GM13976 (cell line): ENCODE measurements at regions not wholly inside any gene's neighbourhood (a gene's known extent, or its start where the extent isn't known, plus 50 kb on each side); places are given as distances from the start of the nearest gene placed in this dataset.

Experiments used
- DNase-seq: peaks from one replicate; pipeline ENCODE4 v3.0.0; 2012; ENCODE audit warnings: low spot score
- in situ Hi-C: fragments of 300-500 bp; cut with MboI; formaldehyde crosslinking; loops from one replicate; pipeline ENCODE4 v1.12.0; 2022; ENCODE audit warnings: low sequenced_read_pairs, mixed read lengths, inconsistent platforms; ENCODE audit not compliant: unreplicated experiment
- TF ChIP-seq, protein P1 (sequence below): IDR thresholded peaks from 2 replicates; pipeline ENCODE4 v1.5.1; 2012; ENCODE audit warnings: borderline replicate concordance, mild to moderate bottlenecking; ENCODE audit not compliant: insufficient read depth; ENCODE audit errors: extremely low read depth, missing control alignments, control extremely low read depth

DNA sequence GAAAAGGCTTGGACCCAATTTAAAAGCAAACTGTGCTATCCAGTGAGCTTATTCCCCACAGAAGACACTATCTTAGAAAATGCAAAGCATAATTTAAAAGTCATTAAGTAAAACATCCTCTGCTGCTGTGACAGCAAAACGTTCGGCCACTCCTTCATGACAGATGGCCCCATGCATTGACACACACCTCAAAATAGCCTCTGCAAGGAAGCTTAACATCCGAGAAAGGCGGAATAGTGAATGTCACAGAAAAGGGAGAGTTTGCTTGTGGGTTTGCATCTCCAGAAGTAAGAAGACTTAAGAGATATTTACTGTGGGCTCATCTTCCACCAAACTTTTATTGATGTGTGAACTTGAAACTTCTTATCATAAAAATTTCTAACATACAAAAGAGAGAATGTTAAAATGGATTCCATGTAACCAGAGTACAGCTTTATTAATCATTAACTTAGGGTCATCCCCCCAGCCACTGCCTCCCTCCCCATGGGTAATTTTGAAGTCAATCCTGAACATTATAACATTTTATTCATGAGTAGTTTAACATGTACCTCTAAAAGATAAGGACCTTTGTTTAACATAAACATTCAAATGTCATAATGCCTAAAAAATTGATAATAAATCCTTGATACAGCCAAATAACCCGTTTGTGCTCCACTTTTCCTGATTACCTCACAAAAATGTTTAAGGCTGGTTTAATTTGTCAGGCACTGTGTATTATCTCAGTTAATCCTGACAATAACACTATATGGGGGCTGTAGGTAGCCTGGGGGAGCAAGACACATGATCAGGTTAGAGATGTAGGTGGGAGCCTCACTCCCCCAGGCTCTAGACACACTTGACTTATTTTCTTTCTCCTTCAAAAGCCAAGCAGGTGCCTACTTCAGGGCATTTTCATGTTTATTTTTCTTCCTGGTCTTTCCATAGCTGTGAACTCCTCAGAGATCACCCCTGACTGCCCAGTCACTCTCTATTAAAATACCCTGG lies 119.7 kb upstream of the TMCC3 start:
- no peak for DNase-seq
- in situ Hi-C loops, result no loop called here

DNA sequence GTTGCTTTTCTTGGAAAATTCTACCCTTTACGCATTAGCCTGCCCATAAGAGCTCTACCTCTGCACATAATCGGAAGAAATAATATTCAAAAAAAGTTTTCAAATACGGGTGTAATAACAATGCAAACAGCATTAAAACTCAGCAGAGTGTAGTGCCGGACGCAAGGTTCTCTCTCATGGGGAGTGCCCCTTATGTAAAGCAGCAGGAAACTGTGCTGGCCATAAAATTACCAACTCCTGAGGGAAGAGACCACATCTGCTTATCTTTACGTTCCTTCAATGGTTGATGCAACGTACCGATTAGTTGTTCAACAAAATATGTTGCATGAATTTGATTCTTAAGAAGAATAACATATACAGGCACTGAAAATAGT lies 118.7 kb upstream of the TMCC3 start:
- DNase-seq, result peak; percentile 54
- TF ChIP-seq, protein P1, sequence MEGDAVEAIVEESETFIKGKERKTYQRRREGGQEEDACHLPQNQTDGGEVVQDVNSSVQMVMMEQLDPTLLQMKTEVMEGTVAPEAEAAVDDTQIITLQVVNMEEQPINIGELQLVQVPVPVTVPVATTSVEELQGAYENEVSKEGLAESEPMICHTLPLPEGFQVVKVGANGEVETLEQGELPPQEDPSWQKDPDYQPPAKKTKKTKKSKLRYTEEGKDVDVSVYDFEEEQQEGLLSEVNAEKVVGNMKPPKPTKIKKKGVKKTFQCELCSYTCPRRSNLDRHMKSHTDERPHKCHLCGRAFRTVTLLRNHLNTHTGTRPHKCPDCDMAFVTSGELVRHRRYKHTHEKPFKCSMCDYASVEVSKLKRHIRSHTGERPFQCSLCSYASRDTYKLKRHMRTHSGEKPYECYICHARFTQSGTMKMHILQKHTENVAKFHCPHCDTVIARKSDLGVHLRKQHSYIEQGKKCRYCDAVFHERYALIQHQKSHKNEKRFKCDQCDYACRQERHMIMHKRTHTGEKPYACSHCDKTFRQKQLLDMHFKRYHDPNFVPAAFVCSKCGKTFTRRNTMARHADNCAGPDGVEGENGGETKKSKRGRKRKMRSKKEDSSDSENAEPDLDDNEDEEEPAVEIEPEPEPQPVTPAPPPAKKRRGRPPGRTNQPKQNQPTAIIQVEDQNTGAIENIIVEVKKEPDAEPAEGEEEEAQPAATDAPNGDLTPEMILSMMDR, result no peak
- in situ Hi-C loops, result no loop called here

More for the DNA sequence above, 119.7 kb upstream of the TMCC3 start:
- TF ChIP-seq, protein P1, result no peak

DNA sequence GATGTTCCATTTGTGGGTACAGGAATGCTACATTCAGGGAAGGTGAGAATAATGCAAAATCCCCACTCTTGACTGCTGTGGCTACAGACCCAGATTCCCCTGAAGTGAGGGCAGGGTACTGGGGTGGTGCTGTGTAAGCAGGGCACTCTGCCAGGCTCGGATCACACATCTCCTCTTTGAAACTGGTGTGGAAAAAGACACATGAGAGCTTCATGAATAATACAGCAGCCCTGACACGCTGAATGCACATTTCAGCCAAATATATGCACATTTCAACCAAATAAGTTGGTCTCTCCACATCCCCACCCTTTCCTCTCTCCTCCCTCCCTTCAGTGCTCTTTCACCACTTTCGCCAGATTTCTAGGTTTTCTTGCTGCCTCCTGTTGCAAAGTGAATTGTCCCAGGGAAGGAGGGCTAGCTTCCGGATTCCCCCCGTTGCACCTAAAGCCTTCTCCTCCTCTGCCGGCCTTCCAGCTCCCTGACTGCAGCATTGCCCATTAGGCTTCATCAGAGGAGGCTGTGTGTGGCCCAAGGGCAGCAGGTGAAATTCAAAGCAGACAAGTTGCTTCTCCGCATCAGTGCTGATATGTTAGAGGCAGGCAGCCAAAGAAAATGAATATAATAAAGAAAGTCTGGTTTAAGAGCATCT lies 118.2 kb upstream of the TMCC3 start:
- DNase-seq, result no peak
- TF ChIP-seq, protein P1, result no peak
- in situ Hi-C loops, result no loop called here

DNA sequence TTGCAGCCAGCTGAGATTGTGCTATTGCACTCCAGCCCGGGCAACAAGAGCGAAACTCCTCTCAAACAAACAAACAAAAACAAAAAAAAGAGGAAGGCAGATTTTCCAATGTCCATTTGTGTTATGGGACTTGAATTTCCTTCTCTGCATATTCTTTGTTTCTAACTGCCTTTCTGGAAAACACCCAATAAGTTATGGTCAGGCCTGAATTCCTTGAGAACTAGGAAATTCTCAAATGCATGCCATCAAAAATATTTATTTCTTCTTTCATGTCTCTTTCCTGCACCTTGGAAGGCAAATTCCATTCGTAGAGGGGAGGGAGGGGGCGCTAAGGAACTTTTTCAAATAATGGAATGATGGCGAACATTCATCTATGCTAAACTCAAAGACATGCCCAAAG lies 117.6 kb upstream of the TMCC3 start:
- TF ChIP-seq, protein P1, result no peak
- no peak for DNase-seq
- in situ Hi-C loops, result no loop called here

DNA sequence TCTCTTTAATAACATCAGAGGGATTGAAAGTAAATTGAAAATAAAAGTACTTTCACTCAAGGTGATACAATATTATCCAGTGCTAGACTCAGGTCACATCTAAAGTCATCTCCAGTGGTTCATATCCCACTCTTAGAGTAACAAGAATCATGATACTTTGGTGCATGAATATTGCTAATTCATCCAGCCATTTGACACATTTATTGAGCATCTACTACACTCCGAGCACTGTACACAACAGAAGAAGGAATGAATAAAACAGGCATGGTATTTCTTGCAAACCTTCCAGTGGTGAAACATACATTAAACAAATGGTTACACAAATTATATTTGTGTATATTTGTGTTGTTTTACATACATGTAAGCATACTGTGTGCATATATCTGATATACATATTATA lies 116.0 kb upstream of the TMCC3 start:
- no peak for DNase-seq
- TF ChIP-seq, protein P1, result no peak
- in situ Hi-C loops, result no loop called here

DNA sequence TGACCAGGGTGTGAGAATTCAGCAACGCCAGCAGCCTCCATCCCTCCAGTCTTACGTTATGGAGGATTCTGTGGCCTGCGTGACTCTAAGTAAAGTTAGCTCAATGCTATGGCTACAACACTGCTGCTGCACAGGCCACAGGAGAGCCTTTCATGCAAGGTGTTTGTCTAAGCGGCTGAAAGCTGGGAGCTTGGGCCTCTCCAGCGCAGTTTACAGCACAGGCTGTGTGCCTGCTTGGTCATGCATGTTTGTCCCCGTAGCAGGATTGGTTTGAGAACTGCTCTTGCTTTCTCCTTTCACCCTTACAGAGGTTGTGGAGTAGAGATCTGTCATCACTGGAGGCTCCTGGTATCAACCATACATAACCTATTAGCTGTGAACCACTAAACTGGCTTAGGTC lies 113.1 kb upstream of the TMCC3 start:
- no peak for DNase-seq
- TF ChIP-seq, protein P1, result no peak
- in situ Hi-C loops, result no loop called here
